ENCODE measurements at regions not wholly inside any gene's neighbourhood (a gene's known extent, or its start where the extent isn't known, plus 50 kb on each side); places are given as distances from the start of the nearest gene placed in this dataset.
A peak's percentile ranks its signal among the peaks of the same experiment; 100 is the strongest.

- ATAC-seq (no peak), DNase-seq (no peak)
- Mint-ChIP-seq H3K27me3 (no peaks in the 10 kb centered on the region), H3K4me1 (no peaks in the 10 kb centered on the region), H3K4me3 (no peak overlapping the region), H3K9me3 (peaks cover 0 to 6% (median 0%) of the 10 kb centered on the region in 11 donors), H3K27ac (no peak overlapping the region), H3K36me3 (no peaks in the 10 kb centered on the region)
- Histone ChIP-seq H3K4me3 (ENCODE audit: low read length) (no peak overlapping the region), H3K9me3 (ENCODE audit: control insufficient read depth in 2 of 3, low read length in 3 of 3) (no peaks in the 10 kb centered on the region), H3K27me3 (ENCODE audit: control insufficient read depth in 2 of 2, insufficient read depth in 2 of 2, low read length in 2 of 2) (no peaks in the 10 kb centered on the region), H3K27ac (ENCODE audit: low read depth, low read length) (no peak overlapping the region), H3K36me3 (ENCODE audit: control insufficient read depth in 2 of 3, insufficient read depth in 3 of 3, low read length in 3 of 3) (no peaks in the 10 kb centered on the region), H3K4me1 (ENCODE audit: control insufficient read depth in 2 of 2, insufficient read depth in 2 of 2, low read length in 2 of 2) (no peaks in the 10 kb centered on the region)
- POLR2A ChIA-PET, result no interaction called here
- intact Hi-C loops (cut with micrococcal nuclease), result no loop called here
- CTCF ChIA-PET, result no interaction called here
Observed at GRCh38 chr21:22201669-22202068, 1203.5 kb downstream of the NCAM2 start.

GRCh38 chr21:22209304-22209700 is 1211.1 kb downstream of the NCAM2 start:
- H3K9me3 Mint-ChIP-seq, result peaks cover 0 to 17% (median 2%) of the 10 kb centered on the region in 11 donors
- intact Hi-C loops (cut with micrococcal nuclease), result no loop called here
- no peaks in the 10 kb centered on the region for H3K36me3 ChIP-seq (ENCODE audit: control insufficient read depth in 2 of 3, insufficient read depth in 3 of 3, low read length in 3 of 3)
- DNase-seq (no peak), ATAC-seq (no peak)
- no peak overlapping the region for H3K27ac Mint-ChIP-seq
- no peaks in the 10 kb centered on the region for H3K27me3 Mint-ChIP-seq
- H3K4me1 ChIP-seq (ENCODE audit: control insufficient read depth in 2 of 2, insufficient read depth in 2 of 2, low read length in 2 of 2), result no peaks in the 10 kb centered on the region
- POLR2A ChIA-PET, result no interaction called here
- no peak overlapping the region for H3K27ac ChIP-seq (ENCODE audit: low read depth, low read length)
- no peak overlapping the region for H3K4me3 ChIP-seq (ENCODE audit: low read length)
- CTCF ChIA-PET, result no interaction called here
- H3K27me3 ChIP-seq (ENCODE audit: control insufficient read depth in 2 of 2, insufficient read depth in 2 of 2, low read length in 2 of 2), result no peaks in the 10 kb centered on the region
- H3K4me1 Mint-ChIP-seq, result no peaks in the 10 kb centered on the region
- H3K9me3 ChIP-seq (ENCODE audit: control insufficient read depth in 2 of 3, low read length in 3 of 3), result no peaks in the 10 kb centered on the region
- no peaks in the 10 kb centered on the region for H3K36me3 Mint-ChIP-seq
- no peak overlapping the region for H3K4me3 Mint-ChIP-seq

DNA sequence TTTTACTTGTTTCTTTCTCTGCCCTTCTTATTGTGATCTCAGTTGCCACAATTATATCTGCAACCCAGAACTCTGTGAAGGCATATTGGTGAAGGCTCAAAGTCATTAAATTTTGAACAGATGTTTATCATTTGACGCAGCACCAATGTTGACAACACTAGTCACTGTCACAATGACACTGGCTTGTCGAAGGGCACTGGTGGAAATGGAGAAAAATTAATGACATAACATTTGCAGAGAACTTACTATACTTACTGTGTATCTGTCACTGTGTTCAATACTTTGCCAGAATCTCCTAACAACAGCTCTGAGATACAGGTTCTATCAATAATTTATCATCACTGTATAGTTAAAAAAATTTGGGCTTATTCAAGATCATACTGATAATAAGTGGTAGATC is 1213.7 kb downstream of the NCAM2 start:
- Mint-ChIP-seq H3K27me3 (no peaks in the 10 kb centered on the region), H3K4me1 (no peaks in the 10 kb centered on the region), H3K36me3 (no peaks in the 10 kb centered on the region), H3K4me3 (no peak overlapping the region), H3K9me3 (peaks cover 0 to 11% (median 3%) of the 10 kb centered on the region in 11 donors), H3K27ac (no peak overlapping the region)
- intact Hi-C loops (cut with micrococcal nuclease), result no loop called here
- no peak overlapping the region for H3K27ac ChIP-seq (ENCODE audit: low read depth, low read length)
- DNase-seq, result no peak
- ChIA-PET POLR2A (no interaction called here), CTCF (no interaction called here)
- no peaks in the 10 kb centered on the region for H3K4me1 ChIP-seq (ENCODE audit: control insufficient read depth in 2 of 2, insufficient read depth in 2 of 2, low read length in 2 of 2)
- no peaks in the 10 kb centered on the region for H3K9me3 ChIP-seq (ENCODE audit: control insufficient read depth in 2 of 3, low read length in 3 of 3)
- no peak for ATAC-seq
- no peak overlapping the region for H3K4me3 ChIP-seq (ENCODE audit: low read length)
- H3K27me3 ChIP-seq (ENCODE audit: control insufficient read depth in 2 of 2, insufficient read depth in 2 of 2, low read length in 2 of 2), result no peaks in the 10 kb centered on the region
- H3K36me3 ChIP-seq (ENCODE audit: control insufficient read depth in 2 of 3, insufficient read depth in 3 of 3, low read length in 3 of 3), result no peaks in the 10 kb centered on the region

DNA sequence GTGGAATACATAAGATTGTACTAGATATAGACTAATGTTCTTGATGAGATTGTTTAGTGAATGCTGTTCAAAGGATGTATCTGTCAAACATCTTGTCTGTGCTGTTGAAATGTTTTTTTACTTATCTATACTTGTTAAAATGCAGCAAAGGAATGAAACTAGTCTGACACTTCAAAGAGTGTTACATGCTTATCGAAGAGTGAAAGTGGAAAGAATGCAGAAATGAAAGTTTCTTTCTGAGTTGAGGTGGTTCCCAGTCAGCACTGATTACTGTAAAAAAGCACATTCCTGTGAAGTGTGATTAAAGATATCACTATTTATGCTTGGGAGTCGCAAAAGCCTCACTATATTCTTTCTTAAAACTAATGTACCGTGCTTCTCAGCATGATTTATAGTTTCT is 1225.2 kb downstream of the NCAM2 start:
- Histone ChIP-seq H3K4me3 (ENCODE audit: low read length) (no peak overlapping the region), H3K27me3 (ENCODE audit: control insufficient read depth in 2 of 2, insufficient read depth in 2 of 2, low read length in 2 of 2) (no peaks in the 10 kb centered on the region), H3K4me1 (ENCODE audit: control insufficient read depth in 2 of 2, insufficient read depth in 2 of 2, low read length in 2 of 2) (no peaks in the 10 kb centered on the region), H3K27ac (ENCODE audit: low read depth, low read length) (no peak overlapping the region), H3K9me3 (ENCODE audit: control insufficient read depth in 2 of 3, low read length in 3 of 3) (no peaks in the 10 kb centered on the region), H3K36me3 (ENCODE audit: control insufficient read depth in 2 of 3, insufficient read depth in 3 of 3, low read length in 3 of 3) (no peaks in the 10 kb centered on the region)
- DNase-seq (peak in 1 of 9 donors; percentile 1), ATAC-seq (no peak)
- peaks cover 0 to 5% (median 2%) of the 10 kb centered on the region in 7 donors for H3K4me1 Mint-ChIP-seq
- ChIA-PET CTCF (no interaction called here), POLR2A (no interaction called here)
- intact Hi-C loops (cut with micrococcal nuclease), result no loop called here
- H3K27ac Mint-ChIP-seq, result peak overlapping the region in 1 of 9 donors; percentile 22
- peak overlapping the region in 2 of 10 donors; percentile 25 to 27 for H3K4me3 Mint-ChIP-seq
- H3K27me3 Mint-ChIP-seq, result no peaks in the 10 kb centered on the region
- no peaks in the 10 kb centered on the region for H3K36me3 Mint-ChIP-seq
- H3K9me3 Mint-ChIP-seq, result peaks cover 0 to 2% (median 0%) of the 10 kb centered on the region in 11 donors

- no peak overlapping the region for H3K4me3 ChIP-seq (ENCODE audit: low read length)
- ChIA-PET CTCF (no interaction called here), POLR2A (no interaction called here)
- H3K27ac ChIP-seq (ENCODE audit: low read depth, low read length), result no peak overlapping the region
- Mint-ChIP-seq H3K36me3 (no peaks in the 10 kb centered on the region), H3K9me3 (peaks cover 0 to 2% (median 0%) of the 10 kb centered on the region in 11 donors), H3K4me3 (no peak overlapping the region), H3K27ac (no peak overlapping the region), H3K27me3 (no peaks in the 10 kb centered on the region), H3K4me1 (peaks cover 0 to 5% (median 2%) of the 10 kb centered on the region in 7 donors)
- ATAC-seq (no peak), DNase-seq (no peak)
- H3K4me1 ChIP-seq (ENCODE audit: control insufficient read depth in 2 of 2, insufficient read depth in 2 of 2, low read length in 2 of 2), result no peaks in the 10 kb centered on the region
- intact Hi-C loops (cut with micrococcal nuclease), result no loop called here
- no peaks in the 10 kb centered on the region for H3K9me3 ChIP-seq (ENCODE audit: control insufficient read depth in 2 of 3, low read length in 3 of 3)
- H3K36me3 ChIP-seq (ENCODE audit: control insufficient read depth in 2 of 3, insufficient read depth in 3 of 3, low read length in 3 of 3), result no peaks in the 10 kb centered on the region
- no peaks in the 10 kb centered on the region for H3K27me3 ChIP-seq (ENCODE audit: control insufficient read depth in 2 of 2, insufficient read depth in 2 of 2, low read length in 2 of 2)
Observed at GRCh38 chr21:22224261-22224660, 1226.1 kb downstream of the NCAM2 start.

- Histone ChIP-seq H3K27ac (ENCODE audit: low read depth, low read length) (no peak overlapping the region), H3K9me3 (ENCODE audit: control insufficient read depth in 2 of 3, low read length in 3 of 3) (no peaks in the 10 kb centered on the region), H3K4me3 (ENCODE audit: low read length) (no peak overlapping the region), H3K36me3 (ENCODE audit: control insufficient read depth in 2 of 3, insufficient read depth in 3 of 3, low read length in 3 of 3) (no peaks in the 10 kb centered on the region), H3K27me3 (ENCODE audit: control insufficient read depth in 2 of 2, insufficient read depth in 2 of 2, low read length in 2 of 2) (no peaks in the 10 kb centered on the region), H3K4me1 (ENCODE audit: control insufficient read depth in 2 of 2, insufficient read depth in 2 of 2, low read length in 2 of 2) (no peaks in the 10 kb centered on the region)
- H3K9me3 Mint-ChIP-seq, result peaks cover 0 to 2% (median 0%) of the 10 kb centered on the region in 11 donors
- no peak for ATAC-seq
- ChIA-PET POLR2A (no interaction called here), CTCF (no interaction called here)
- intact Hi-C loops (cut with micrococcal nuclease), result no loop called here
- no peak for DNase-seq
- H3K4me1 Mint-ChIP-seq, result peaks cover 0 to 5% (median 2%) of the 10 kb centered on the region in 7 donors
- H3K36me3 Mint-ChIP-seq, result no peaks in the 10 kb centered on the region
- no peaks in the 10 kb centered on the region for H3K27me3 Mint-ChIP-seq
- no peak overlapping the region for H3K27ac Mint-ChIP-seq
- H3K4me3 Mint-ChIP-seq, result no peak overlapping the region
Observed at GRCh38 chr21:22225299-22225698, 1227.1 kb downstream of the NCAM2 start.

DNA sequence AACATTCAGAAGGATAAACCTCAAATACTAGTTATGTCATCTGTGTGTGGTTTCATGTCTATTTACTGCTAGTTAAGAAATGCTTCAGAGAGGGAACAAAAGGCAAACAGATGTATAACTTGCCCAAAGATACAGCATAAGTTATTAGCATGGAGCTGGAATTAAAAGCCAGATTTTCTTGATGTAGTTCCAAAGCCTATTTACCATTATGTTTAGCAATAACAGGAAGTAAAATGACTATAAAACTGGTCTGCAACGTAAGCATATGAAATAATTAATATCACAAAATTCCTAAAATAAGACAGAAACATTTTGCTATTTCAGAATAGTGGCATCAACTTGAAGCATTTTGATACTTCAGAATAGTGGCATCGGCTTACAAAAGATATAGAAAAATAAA is 1232.8 kb downstream of the NCAM2 start:
- Histone ChIP-seq H3K27ac (ENCODE audit: low read depth, low read length) (no peak overlapping the region), H3K27me3 (ENCODE audit: control insufficient read depth in 2 of 2, insufficient read depth in 2 of 2, low read length in 2 of 2) (no peaks in the 10 kb centered on the region), H3K4me3 (ENCODE audit: low read length) (no peak overlapping the region), H3K4me1 (ENCODE audit: control insufficient read depth in 2 of 2, insufficient read depth in 2 of 2, low read length in 2 of 2) (no peaks in the 10 kb centered on the region), H3K9me3 (ENCODE audit: control insufficient read depth in 2 of 3, low read length in 3 of 3) (no peaks in the 10 kb centered on the region), H3K36me3 (ENCODE audit: control insufficient read depth in 2 of 3, insufficient read depth in 3 of 3, low read length in 3 of 3) (no peaks in the 10 kb centered on the region)
- CTCF ChIA-PET, result no interaction called here
- H3K4me3 Mint-ChIP-seq, result no peak overlapping the region
- H3K9me3 Mint-ChIP-seq, result peaks cover 0 to 13% (median 0%) of the 10 kb centered on the region in 11 donors
- no peaks in the 10 kb centered on the region for H3K27me3 Mint-ChIP-seq
- POLR2A ChIA-PET, result no interaction called here
- ATAC-seq (no peak), DNase-seq (no peak)
- no peaks in the 10 kb centered on the region for H3K4me1 Mint-ChIP-seq
- no peak overlapping the region for H3K27ac Mint-ChIP-seq
- no peaks in the 10 kb centered on the region for H3K36me3 Mint-ChIP-seq
- intact Hi-C loops (cut with micrococcal nuclease), result no loop called here

All from naive thymus-derived CD4-positive, alpha-beta T cell (primary cell).